ENCODE measurements at regions not wholly inside any gene's neighbourhood (a gene's known extent, or its start where the extent isn't known, plus 50 kb on each side); places are given as distances from the start of the nearest gene placed in this dataset.

GRCh38 chr12:131456301-131457027 is 254.4 kb upstream of the SFSWAP start:
- Histone ChIP-seq H3K36me3 (ENCODE audit: control insufficient read depth, insufficient read depth, low read length) (no peaks in the 10 kb centered on the region), H3K14ac (replicated peaks; ENCODE audit: low read depth, low read length) (no peak overlapping the region), H2BK120ac (ENCODE audit: low read depth, low read length) (no peak overlapping the region), H4K8ac (ENCODE audit: low read depth in 2 of 2, low read length in 2 of 2) (no peak overlapping the region), H3K9ac (ENCODE audit: low read depth, low read length) (no peak overlapping the region), H3K79me1 (ENCODE audit: low read depth in 1 of 2, low read length in 2 of 2) (no peaks in the 10 kb centered on the region), H2AK9ac (replicated peaks; ENCODE audit: low read depth, low read length, poor library complexity) (no peak overlapping the region), H3K27ac (ENCODE audit: insufficient read depth, low read length) (no peak overlapping the region), H2AFZ (replicated peaks; ENCODE audit: low read length, poor library complexity) (no peak overlapping the region), H3K4me1 (ENCODE audit: control insufficient read depth, insufficient read depth, low read length) (no peaks in the 10 kb centered on the region), H3K4me2 (ENCODE audit: low read depth, low read length) (no peak overlapping the region), H3K56ac (ENCODE audit: extremely low read depth, insufficient read depth, low read length) (no peak overlapping the region), H2BK15ac (ENCODE audit: low read depth, low read length) (no peak overlapping the region), H4K91ac (ENCODE audit: insufficient read depth, low read depth, low read length) (no peak overlapping the region), H3K18ac (ENCODE audit: low read depth, low read length) (no peak overlapping the region), H3K27me3 (ENCODE audit: control insufficient read depth, insufficient read depth, low read length) (no peaks in the 10 kb centered on the region), H4K5ac (ENCODE audit: low read depth, low read length) (no peak overlapping the region), H3K9me3 (ENCODE audit: control insufficient read depth, insufficient read depth, low read length) (peaks cover 35% of the 10 kb centered on the region), H3K23ac (ENCODE audit: low read depth, low read length) (no peak overlapping the region), H2AK5ac (ENCODE audit: low read depth, low read length) (no peak overlapping the region), H2BK20ac (ENCODE audit: low read depth, low read length) (no peak overlapping the region), H2BK5ac (ENCODE audit: low read depth, low read length, poor library complexity, severe bottlenecking) (no peak overlapping the region), H3K4ac (ENCODE audit: low read depth, low read length) (no peak overlapping the region), H4K20me1 (ENCODE audit: insufficient read depth, low read length) (no peaks in the 10 kb centered on the region), H3K4me3 (ENCODE audit: insufficient read depth, low read depth, low read length) (no peak overlapping the region), H3K9me1 (ENCODE audit: insufficient read depth, low read length) (no peaks in the 10 kb centered on the region)
- intact Hi-C loops (cut with micrococcal nuclease) (no loop called here), in situ Hi-C loops (cut with MboI; ENCODE audit: low sequenced_read_pairs) (no loop called here), dilution Hi-C loops (cut with HindIII; ENCODE audit: low sequenced_read_pairs, unreplicated experiment) (no loop called here)
- TF ChIP-seq MAFK (IDR thresholded peaks at IDR 0.05; ENCODE audit: low read depth, low read length) (no peak), FOS (IDR thresholded peaks at IDR 0.05; ENCODE audit: low read depth, low read length) (no peak), MXI1 (IDR thresholded peaks at IDR 0.05; ENCODE audit: borderline replicate concordance, low read depth, low read length) (no peak), USF2 (IDR thresholded peaks at IDR 0.05; ENCODE audit: low read depth, low read length) (no peak), BHLHE40 (IDR thresholded peaks at IDR 0.05; ENCODE audit: low read depth, low read length) (no peak), NFE2L2 (IDR thresholded peaks at IDR 0.05; ENCODE audit: low read depth, low read length) (no peak)
- BruUV-seq (replicated peaks) = no TSS peak
- DNase-seq (no peak), ATAC-seq (ENCODE audit: low read depth) (no peak)
- POLR2A ChIA-PET (ENCODE audit: unreplicated experiment) = no interaction called here
- CTCF ChIA-PET = no interaction called here
- WGBS, 2 experiments (ENCODE audit: extremely low coverage in 2 of 2, insufficient read length in 1 of 2) = 44% methylated on average over 12 of the region's 24 CpGs; no CpG with 5 or more reads in 1 of the 2 experiments

Data from IMR-90 (cell line).